Rectal smooth muscle tissue (tissue), 1 donor: ENCODE measurements at regions not wholly inside any gene's neighbourhood (a gene's known extent, or its start where the extent isn't known, plus 50 kb on each side); places are given as distances from the start of the nearest gene placed in this dataset.
"Not testable (repeated sequence)": the region's sequence is repeated elsewhere in the genome, so short reads cannot be mapped to it uniquely, and the experiment has no call there.

Experiments
- H3K27ac ChIP-seq: one replicate; pipeline ENCODE4 v1.7.0; 2013; ENCODE audit warnings: low read depth, low read length, inconsistent platforms
- H3K27me3 ChIP-seq: one replicate; pipeline ENCODE4 v1.7.0; 2013; ENCODE audit warnings: low read length; ENCODE audit not compliant: control insufficient read depth, insufficient read depth
- H3K36me3 ChIP-seq: one replicate; pipeline ENCODE4 v1.7.0; 2013; ENCODE audit warnings: low read length; ENCODE audit not compliant: control insufficient read depth, insufficient read depth
- H3K4me1 ChIP-seq: one replicate; pipeline ENCODE4 v1.7.0; 2013; ENCODE audit warnings: low read length; ENCODE audit not compliant: control insufficient read depth, insufficient read depth
- H3K4me3 ChIP-seq: one replicate; pipeline ENCODE4 v1.7.0; 2013; ENCODE audit warnings: low read length
- H3K9ac ChIP-seq: one replicate; pipeline ENCODE4 v1.7.0; 2013; ENCODE audit warnings: low read length

- Histone ChIP-seq H3K4me3 (no peak overlapping the region), H3K27me3 (no peaks in the 10 kb centered on the region), H3K4me1 (no peaks in the 10 kb centered on the region), H3K9ac (no peak overlapping the region), H3K27ac (no peak overlapping the region), H3K36me3 (no peaks in the 10 kb centered on the region)
Measured at GRCh38 chr13:74270018-74270417, 135.8 kb upstream of the KLF12 start.

DNA sequence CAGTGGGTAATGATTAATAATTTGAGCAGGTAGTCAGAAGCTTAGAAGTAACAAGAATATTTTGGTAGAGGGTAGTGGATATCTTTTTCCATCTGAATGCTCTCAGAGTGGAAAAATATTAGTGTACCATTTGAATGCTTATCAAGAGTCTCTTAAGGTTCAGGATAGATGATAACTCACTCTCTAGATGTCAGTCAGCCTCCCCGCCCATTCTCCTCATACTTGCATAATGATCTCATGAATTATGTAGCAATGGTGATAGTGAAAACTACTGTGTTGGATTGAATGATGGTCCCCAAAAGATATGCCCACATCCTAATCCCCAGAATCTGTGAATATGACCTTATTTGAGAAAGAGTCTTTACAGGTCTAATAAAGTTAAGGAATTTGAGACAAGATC is 132.7 kb upstream of the KLF12 start:
- Histone ChIP-seq H3K27ac (no peak overlapping the region), H3K4me1 (no peaks in the 10 kb centered on the region), H3K36me3 (no peaks in the 10 kb centered on the region), H3K27me3 (no peaks in the 10 kb centered on the region), H3K4me3 (no peak overlapping the region), H3K9ac (no peak overlapping the region)

- Histone ChIP-seq H3K4me3 (no peak overlapping the region), H3K9ac (no peak overlapping the region), H3K27ac (no peak overlapping the region), H3K4me1 (no peaks in the 10 kb centered on the region), H3K27me3 (no peaks in the 10 kb centered on the region), H3K36me3 (no peaks in the 10 kb centered on the region)
Measured at GRCh38 chr13:74266309-74266708, 132.1 kb upstream of the KLF12 start.

DNA sequence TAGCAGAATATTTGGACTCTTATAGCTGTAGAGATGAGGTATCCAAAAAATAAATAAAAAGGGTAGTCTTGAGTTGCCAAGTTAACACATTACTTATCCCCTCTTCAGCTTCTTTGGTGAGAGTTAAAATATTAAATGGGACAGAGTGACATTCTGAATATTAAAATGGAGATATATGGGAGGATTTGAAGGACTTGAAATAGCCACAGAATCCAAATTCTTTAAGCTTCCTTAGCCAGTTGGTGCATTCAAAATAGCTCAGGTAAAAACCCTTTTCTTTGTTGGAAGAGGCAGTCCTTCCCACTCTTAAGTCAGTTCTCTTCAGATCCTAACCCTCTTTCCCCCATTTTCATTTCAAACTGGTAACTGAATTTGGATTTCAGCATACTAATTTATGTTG is 130.1 kb upstream of the KLF12 start:
- H3K9ac ChIP-seq = no peak overlapping the region
- H3K4me3 ChIP-seq = no peak overlapping the region
- no peak overlapping the region for H3K27ac ChIP-seq
- H3K4me1 ChIP-seq = no peaks in the 10 kb centered on the region
- H3K36me3 ChIP-seq = no peaks in the 10 kb centered on the region
- no peaks in the 10 kb centered on the region for H3K27me3 ChIP-seq

DNA sequence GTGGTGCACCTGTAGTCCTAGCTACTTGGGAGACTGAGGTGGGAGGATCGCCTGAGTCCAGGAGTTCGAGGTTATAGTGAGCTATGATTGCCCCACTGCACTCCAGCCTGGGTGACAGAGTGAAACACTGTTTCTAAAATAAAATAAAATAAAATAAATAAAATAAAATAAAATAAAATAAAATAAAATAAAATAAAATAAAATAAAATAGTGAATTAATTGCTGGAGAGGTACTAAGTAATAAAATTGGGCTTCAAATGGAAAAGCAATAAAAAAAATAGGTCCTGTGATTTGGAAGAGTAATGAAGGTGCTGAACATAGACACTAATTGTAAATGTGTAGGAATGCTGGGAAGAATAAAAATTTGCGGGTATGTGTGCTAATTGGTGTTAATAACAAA is 126.2 kb upstream of the KLF12 start:
- not testable (repeated sequence) for H3K9ac ChIP-seq, H3K36me3 ChIP-seq

DNA sequence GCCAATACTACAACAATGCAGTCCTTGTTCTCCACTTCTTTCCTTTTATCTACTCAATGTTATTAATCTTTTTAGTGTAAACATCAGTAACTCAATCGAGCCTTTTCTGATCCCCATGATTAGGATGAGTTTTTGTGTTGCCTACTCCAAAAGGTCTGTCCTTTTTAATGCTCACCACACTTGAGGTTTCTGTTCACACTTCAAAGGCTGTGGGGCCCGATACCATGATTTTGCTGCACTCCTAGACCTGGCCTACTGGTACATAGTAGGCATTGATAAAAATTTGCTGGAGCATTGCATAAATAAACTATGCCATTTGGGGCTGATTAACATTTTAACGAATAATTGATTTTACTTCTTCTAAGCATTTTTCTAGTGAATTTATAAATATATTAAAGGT is 125.4 kb upstream of the KLF12 start:
- Histone ChIP-seq H3K9ac (no peak overlapping the region), H3K36me3 (no peaks in the 10 kb centered on the region), H3K27me3 (no peaks in the 10 kb centered on the region)

More for the DNA sequence above, 126.2 kb upstream of the KLF12 start:
- not testable (repeated sequence) for H3K27me3 ChIP-seq, H3K4me3 ChIP-seq, H3K4me1 ChIP-seq, H3K27ac ChIP-seq

GRCh38 chr13:74258961-74259360 is 124.8 kb upstream of the KLF12 start:
- no peak overlapping the region for H3K27ac ChIP-seq
- H3K27me3 ChIP-seq = no peaks in the 10 kb centered on the region
- H3K36me3 ChIP-seq = no peaks in the 10 kb centered on the region
- H3K4me1 ChIP-seq = no peaks in the 10 kb centered on the region
- H3K4me3 ChIP-seq = no peak overlapping the region
- no peak overlapping the region for H3K9ac ChIP-seq

More for the DNA sequence above, 125.4 kb upstream of the KLF12 start:
- no peak overlapping the region for H3K4me3 ChIP-seq
- H3K4me1 ChIP-seq = no peaks in the 10 kb centered on the region
- no peak overlapping the region for H3K27ac ChIP-seq

- Histone ChIP-seq H3K27me3 (no peaks in the 10 kb centered on the region), H3K27ac (no peak overlapping the region), H3K4me1 (no peaks in the 10 kb centered on the region), H3K9ac (no peak overlapping the region), H3K4me3 (no peak overlapping the region), H3K36me3 (no peaks in the 10 kb centered on the region)
Measured at GRCh38 chr13:74256969-74257368, 122.8 kb upstream of the KLF12 start.

GRCh38 chr13:74253161-74253560 is 119.0 kb upstream of the KLF12 start:
- Histone ChIP-seq H3K4me1 (no peaks in the 10 kb centered on the region), H3K27ac (no peak overlapping the region), H3K36me3 (no peaks in the 10 kb centered on the region), H3K27me3 (no peaks in the 10 kb centered on the region), H3K4me3 (no peak overlapping the region), H3K9ac (no peak overlapping the region)

- no peak overlapping the region for H3K4me3 ChIP-seq
- H3K27me3 ChIP-seq = no peaks in the 10 kb centered on the region
- H3K9ac ChIP-seq = no peak overlapping the region
- no peak overlapping the region for H3K27ac ChIP-seq
- H3K4me1 ChIP-seq = no peaks in the 10 kb centered on the region
- no peaks in the 10 kb centered on the region for H3K36me3 ChIP-seq
Measured at GRCh38 chr13:74251778-74252519, 117.7 kb upstream of the KLF12 start.

GRCh38 chr13:74250738-74251190 is 116.6 kb upstream of the KLF12 start:
- Histone ChIP-seq H3K36me3 (no peaks in the 10 kb centered on the region), H3K4me1 (peaks cover 4% of the 10 kb centered on the region), H3K27ac (no peak overlapping the region), H3K27me3 (no peaks in the 10 kb centered on the region), H3K9ac (no peak overlapping the region), H3K4me3 (no peak overlapping the region)

DNA sequence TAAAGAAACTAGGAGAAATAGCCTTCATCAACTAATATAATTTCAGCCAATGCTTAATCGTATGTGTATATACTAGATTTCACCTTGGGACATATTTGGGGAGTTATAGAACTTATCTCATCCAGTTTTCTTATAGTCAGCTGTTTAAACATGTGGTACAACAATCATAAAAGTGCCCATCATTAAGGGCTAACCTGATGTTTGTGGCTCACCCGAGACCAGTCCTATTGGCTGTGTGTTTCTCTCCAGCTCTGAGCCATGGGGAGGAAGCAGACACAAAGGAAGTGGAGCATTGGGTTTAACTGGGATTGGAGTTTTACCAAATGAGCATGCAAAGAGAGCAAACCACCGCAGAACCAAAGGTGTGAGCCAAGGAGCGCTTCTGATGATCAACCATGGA is 114.3 kb upstream of the KLF12 start:
- Histone ChIP-seq H3K27me3 (no peaks in the 10 kb centered on the region), H3K27ac (no peak overlapping the region), H3K9ac (no peak overlapping the region), H3K36me3 (no peaks in the 10 kb centered on the region), H3K4me1 (peaks cover 4% of the 10 kb centered on the region), H3K4me3 (no peak overlapping the region)

GRCh38 chr13:74246487-74246886 is 112.3 kb upstream of the KLF12 start:
- Histone ChIP-seq H3K27me3 (no peaks in the 10 kb centered on the region), H3K4me1 (peaks cover 4% of the 10 kb centered on the region), H3K36me3 (no peaks in the 10 kb centered on the region), H3K4me3 (peak overlapping the region; percentile 52), H3K27ac (no peak overlapping the region), H3K9ac (no peak overlapping the region)
